ENCODE measurements at regions not wholly inside any gene's neighbourhood (a gene's known extent, or its start where the extent isn't known, plus 50 kb on each side); places are given as distances from the start of the nearest gene placed in this dataset.

DNA sequence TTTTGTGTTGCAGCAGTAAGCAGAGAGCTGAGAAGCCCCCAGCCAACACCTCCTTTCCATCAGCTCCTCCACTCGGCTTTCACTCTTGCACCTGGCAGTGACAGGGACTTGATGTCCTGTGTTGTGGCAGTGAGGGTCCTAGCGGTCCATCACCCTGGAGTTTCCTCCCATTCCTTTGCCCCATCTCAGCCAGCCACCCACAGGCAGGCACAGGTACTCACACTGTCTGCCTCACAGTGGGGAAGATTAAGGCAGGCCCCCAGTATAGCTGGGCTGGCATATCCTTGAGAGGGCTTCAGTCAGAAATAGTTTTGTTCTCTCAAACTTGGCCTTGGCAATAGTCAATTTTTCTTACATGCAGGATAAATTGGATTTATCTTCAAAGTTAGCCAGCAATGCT, 362.7 kb downstream of the GADD45G start:
- TF ChIP-seq, protein P1, sequence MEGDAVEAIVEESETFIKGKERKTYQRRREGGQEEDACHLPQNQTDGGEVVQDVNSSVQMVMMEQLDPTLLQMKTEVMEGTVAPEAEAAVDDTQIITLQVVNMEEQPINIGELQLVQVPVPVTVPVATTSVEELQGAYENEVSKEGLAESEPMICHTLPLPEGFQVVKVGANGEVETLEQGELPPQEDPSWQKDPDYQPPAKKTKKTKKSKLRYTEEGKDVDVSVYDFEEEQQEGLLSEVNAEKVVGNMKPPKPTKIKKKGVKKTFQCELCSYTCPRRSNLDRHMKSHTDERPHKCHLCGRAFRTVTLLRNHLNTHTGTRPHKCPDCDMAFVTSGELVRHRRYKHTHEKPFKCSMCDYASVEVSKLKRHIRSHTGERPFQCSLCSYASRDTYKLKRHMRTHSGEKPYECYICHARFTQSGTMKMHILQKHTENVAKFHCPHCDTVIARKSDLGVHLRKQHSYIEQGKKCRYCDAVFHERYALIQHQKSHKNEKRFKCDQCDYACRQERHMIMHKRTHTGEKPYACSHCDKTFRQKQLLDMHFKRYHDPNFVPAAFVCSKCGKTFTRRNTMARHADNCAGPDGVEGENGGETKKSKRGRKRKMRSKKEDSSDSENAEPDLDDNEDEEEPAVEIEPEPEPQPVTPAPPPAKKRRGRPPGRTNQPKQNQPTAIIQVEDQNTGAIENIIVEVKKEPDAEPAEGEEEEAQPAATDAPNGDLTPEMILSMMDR (conservative IDR thresholded peaks at IDR 0.05 in 1 of 2, IDR thresholded peaks at IDR 0.05 in 1 of 2; ENCODE audit: extremely low read depth in 1 of 2, insufficient read depth in 1 of 2, low read depth in 1 of 2, low read length in 2 of 2) = no peak
- TF ChIP-seq EZH2 (IDR thresholded peaks at IDR 0.05; ENCODE audit: borderline replicate concordance, low read length) = no peak

Data from mammary epithelial cell (primary cell).